Activated B cell treated with CpG ODN at 0.5 μM for 24 hours (primary cell): ENCODE measurements at regions not wholly inside any gene's neighbourhood (a gene's known extent, or its start where the extent isn't known, plus 50 kb on each side); places are given as distances from the start of the nearest gene placed in this dataset.

Experiments
- ATAC-seq: fragments of 200-7000 bp; cut with Tn5 transposase; one replicate; pipeline ENCODE4 v1.10.0; 2021; ENCODE audit warnings: low read depth, mild to moderate bottlenecking, moderate library complexity
- CTCF ChIA-PET: fragments of 350-600 bp; sonication (Branson Sonifier 250); formaldehyde crosslinking; loops from one replicate; lab custom pipeline; 2021; ENCODE audit warnings: antibody characterized with exemption; lab: Charles Lee
- POLR2A ChIA-PET: fragments of 350-600 bp; sonication (Branson Sonifier 250); formaldehyde crosslinking; loops from one replicate; lab custom pipeline; 2021; ENCODE audit warnings: antibody characterized with exemption; lab: Charles Lee
- DNase-seq: peaks from one replicate; pipeline ENCODE4 v3.0.0; 2022
- H3K27ac Mint-ChIP-seq: one replicate; pipeline ENCODE4 v1.8.0; 2020; ENCODE audit warnings: mixed read lengths
- H3K27me3 Mint-ChIP-seq: one replicate; pipeline ENCODE4 v1.8.0; 2021; ENCODE audit warnings: mixed read lengths
- H3K36me3 Mint-ChIP-seq: one replicate; pipeline ENCODE4 v1.8.0; 2021; ENCODE audit warnings: low read depth, mixed read lengths
- H3K4me1 Mint-ChIP-seq: one replicate; pipeline ENCODE4 v1.8.0; 2021; ENCODE audit warnings: mixed read lengths
- H3K4me3 Mint-ChIP-seq: one replicate; pipeline ENCODE4 v1.8.0; 2020; ENCODE audit warnings: mild to moderate bottlenecking, mixed read lengths
- H3K9me3 Mint-ChIP-seq: one replicate; pipeline ENCODE4 v1.8.0; 2020; ENCODE audit warnings: mixed read lengths
- CTCF ChIP-seq: fragments of 200-600 bp; IDR thresholded peaks from one replicate; pipeline ENCODE4 v1.8.0; 2022; ENCODE audit warnings: antibody characterized with exemption, mild to moderate bottlenecking
- intact Hi-C: fragments of 100-400 bp; cut with micrococcal nuclease; formaldehyde crosslinking; loops from one replicate; pipeline ENCODE4 v1.15.1; 2024

DNA sequence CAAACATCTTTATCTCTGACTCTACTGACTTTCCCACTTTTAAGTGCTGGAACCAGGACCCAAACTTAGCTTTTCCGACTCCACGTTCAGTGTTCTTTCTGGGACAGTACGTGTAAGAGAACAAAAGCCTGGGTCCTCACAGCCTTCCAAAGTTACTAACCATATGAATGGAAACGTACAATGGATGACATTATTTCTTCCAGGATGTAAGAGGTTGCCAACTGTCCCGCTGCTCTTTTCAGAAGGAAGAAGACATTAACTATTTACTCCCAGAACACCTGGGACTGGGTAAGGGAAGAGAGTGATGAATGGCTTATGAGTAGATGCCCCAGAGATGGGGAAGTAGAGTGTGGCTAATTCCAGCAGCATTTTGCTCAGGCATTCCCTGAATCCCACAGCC, 114.7 kb downstream of the TRAPPC11 start:
- Mint-ChIP-seq H3K27ac (no peak overlapping the region), H3K27me3 (no peaks in the 10 kb centered on the region), H3K4me1 (no peaks in the 10 kb centered on the region), H3K4me3 (no peak overlapping the region), H3K36me3 (no peaks in the 10 kb centered on the region), H3K9me3 (no peaks in the 10 kb centered on the region)
- ChIA-PET CTCF (no interaction called here), POLR2A (no interaction called here)
- intact Hi-C loops: no loop called here
- TF ChIP-seq CTCF: no peak
- DNase-seq (no peak), ATAC-seq (no peak)

DNA sequence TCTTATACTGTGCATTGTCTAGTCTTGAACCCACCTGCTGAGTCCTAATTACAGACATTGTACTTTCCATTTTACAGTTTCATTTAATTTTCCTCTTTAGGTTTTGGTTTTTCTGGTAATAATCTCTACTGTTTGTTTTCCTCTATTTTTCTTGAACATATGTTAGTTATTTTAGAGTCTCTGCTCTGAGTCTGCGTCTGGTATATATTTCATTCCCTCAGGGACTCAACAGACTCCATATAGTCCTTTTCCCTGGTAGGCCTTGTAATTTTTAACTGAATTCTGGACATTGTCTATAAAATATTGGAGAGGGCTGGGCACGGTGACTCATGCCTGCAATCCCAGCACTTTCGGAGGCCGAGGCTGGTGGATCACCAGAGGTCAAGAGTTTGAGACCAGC, 121.8 kb upstream of the STOX2 start:
- no peak for TF ChIP-seq CTCF
- Mint-ChIP-seq H3K4me3 (no peak overlapping the region), H3K27me3 (peaks cover 19% of the 10 kb centered on the region), H3K36me3 (no peaks in the 10 kb centered on the region), H3K4me1 (no peaks in the 10 kb centered on the region), H3K9me3 (no peaks in the 10 kb centered on the region), H3K27ac (no peak overlapping the region)
- ChIA-PET POLR2A (no interaction called here), CTCF (no interaction called here)
- intact Hi-C loops: no loop called here
- ATAC-seq (no peak), DNase-seq (no peak)

GRCh38 chr4:183783991-183784553, 121.0 kb upstream of the STOX2 start:
- H3K27ac Mint-ChIP-seq: no peak overlapping the region
- POLR2A ChIA-PET: no interaction called here
- no peak for ATAC-seq

GRCh38 chr4:183788308-183788905, 116.7 kb upstream of the STOX2 start:
- CTCF ChIA-PET: no interaction called here

More at GRCh38 chr4:183783991-183784553, 121.0 kb upstream of the STOX2 start:
- no peaks in the 10 kb centered on the region for H3K36me3 Mint-ChIP-seq
- CTCF ChIA-PET: no interaction called here
- H3K4me1 Mint-ChIP-seq: no peaks in the 10 kb centered on the region
- intact Hi-C loops: no loop called here
- H3K27me3 Mint-ChIP-seq: peaks cover 19% of the 10 kb centered on the region
- no peak overlapping the region for H3K4me3 Mint-ChIP-seq
- H3K9me3 Mint-ChIP-seq: no peaks in the 10 kb centered on the region
- DNase-seq: no peak
- TF ChIP-seq CTCF: no peak

GRCh38 chr4:183789657-183790056, 115.5 kb upstream of the STOX2 start:
- DNase-seq (no peak), ATAC-seq (no peak)
- Mint-ChIP-seq H3K27ac (no peak overlapping the region), H3K4me1 (no peaks in the 10 kb centered on the region), H3K4me3 (no peak overlapping the region), H3K27me3 (peaks cover 23% of the 10 kb centered on the region), H3K36me3 (no peaks in the 10 kb centered on the region), H3K9me3 (peaks cover 20% of the 10 kb centered on the region)
- ChIA-PET CTCF (no interaction called here), POLR2A (no interaction called here)
- no peak for TF ChIP-seq CTCF
- intact Hi-C loops: no loop called here

More at GRCh38 chr4:183788308-183788905, 116.7 kb upstream of the STOX2 start:
- Mint-ChIP-seq H3K27me3 (peaks cover 21% of the 10 kb centered on the region), H3K4me1 (no peaks in the 10 kb centered on the region), H3K27ac (no peak overlapping the region), H3K9me3 (peaks cover 13% of the 10 kb centered on the region), H3K36me3 (no peaks in the 10 kb centered on the region), H3K4me3 (no peak overlapping the region)
- ATAC-seq: no peak
- POLR2A ChIA-PET: no interaction called here
- DNase-seq: no peak
- no peak for TF ChIP-seq CTCF
- intact Hi-C loops: no loop called here
